ENCODE measurements at regions not wholly inside any gene's neighbourhood (a gene's known extent, or its start where the extent isn't known, plus 50 kb on each side); places are given as distances from the start of the nearest gene placed in this dataset.

- Histone ChIP-seq H3K9me3 (replicated peaks; ENCODE audit: control insufficient read depth, insufficient read depth, low read length) (no peaks in the 10 kb centered on the region), H3K4me3 (no peak overlapping the region), H3K27me3 (replicated peaks in 1 of 2; ENCODE audit: control insufficient read depth in 2 of 2, insufficient read depth in 2 of 2, low read length in 1 of 2) (no peaks in the 10 kb centered on the region), H3K9ac (ENCODE audit: control insufficient read depth, insufficient read depth, low read length) (no peak overlapping the region), H3K79me2 (ENCODE audit: control insufficient read depth, insufficient read depth, low read length) (no peaks in the 10 kb centered on the region), H3K4me2 (ENCODE audit: control insufficient read depth, insufficient read depth) (no peak overlapping the region), H2AFZ (ENCODE audit: control insufficient read depth, low read depth, low read length) (no peak overlapping the region), H3K27ac (ENCODE audit: control insufficient read depth, insufficient read depth) (no peak overlapping the region), H4K20me1 (ENCODE audit: control insufficient read depth, insufficient read depth) (no peaks in the 10 kb centered on the region), H3K4me1 (ENCODE audit: control insufficient read depth, insufficient read depth, low read length) (no peaks in the 10 kb centered on the region), H3K36me3 (ENCODE audit: control insufficient read depth in 2 of 2, insufficient read depth in 2 of 2, low read length in 1 of 2) (no peaks in the 10 kb centered on the region)
- intact Hi-C loops (cut with micrococcal nuclease; ENCODE audit: unreplicated experiment) = no loop called here
- no peak for FAIRE-seq
- no peak for DNase-seq (ENCODE audit: low read depth, low spot score)
- no peak for TF ChIP-seq CREB1 (IDR thresholded peaks at IDR 0.05; ENCODE audit: low read depth)
- TF ChIP-seq E4F1 (IDR thresholded peaks at IDR 0.05; ENCODE audit: borderline replicate concordance, partially characterized antibody) = no peak
- no peak for TF ChIP-seq MXI1 (IDR thresholded peaks at IDR 0.05; ENCODE audit: low read depth, low read length)
- no peak for TF ChIP-seq SMAD5 (IDR thresholded peaks at IDR 0.05; ENCODE audit: low read depth)
- TF ChIP-seq ZNF384 (IDR thresholded peaks at IDR 0.05; ENCODE audit: borderline replicate concordance, low read depth, low read length) = no peak
- no peak for TF ChIP-seq FOS (IDR thresholded peaks at IDR 0.05; ENCODE audit: borderline replicate concordance, extremely low read depth, insufficient read length)
- TF ChIP-seq HDAC6 (IDR thresholded peaks at IDR 0.05; ENCODE audit: unreplicated experiment) = no peak
- no peak for TF ChIP-seq RUNX3 (IDR thresholded peaks at IDR 0.05; ENCODE audit: low read length)
- no peak for TF ChIP-seq TCF3 (IDR thresholded peaks at IDR 0.05; ENCODE audit: borderline replicate concordance, insufficient read depth, low read depth, low read length)
- no peak for TF ChIP-seq USF2 (IDR thresholded peaks at IDR 0.05; ENCODE audit: borderline replicate concordance, low read depth, low read length)
- TF ChIP-seq SMAD1 (IDR thresholded peaks at IDR 0.05; ENCODE audit: low read depth, partially characterized antibody) = no peak
- no peak for TF ChIP-seq RELA (IDR thresholded peaks at IDR 0.05; ENCODE audit: borderline replicate concordance, partially characterized antibody)
- no peak for TF ChIP-seq BCL3 (IDR thresholded peaks at IDR 0.05; ENCODE audit: borderline replicate concordance, insufficient read depth, low read depth, low read length, poor library complexity, severe bottlenecking)
- TF ChIP-seq YY1 (IDR thresholded peaks at IDR 0.05; ENCODE audit: low read depth, low read length) = no peak
- SMC1A ChIA-PET (ENCODE audit: uncharacterized antibody, unreplicated experiment) = no interaction called here
- RAD21 ChIA-PET (ENCODE audit: unreplicated experiment) = no interaction called here
- POLR2A ChIA-PET = no interaction called here
- in situ Hi-C loops (cut with MboI) = no loop called here
- CTCF ChIA-PET = no interaction called here
- 36% methylated on average over 1 of the region's 1 CpG for WGBS (ENCODE audit: insufficient coverage, insufficient replicate concordance, low lambda C conversion rate, missing lambda C conversion rate)
- no peak for ATAC-seq
- no TSS peak for BruUV-seq (replicated peaks)
These were observed 833.0 kb upstream of the PCDH9 start for GRCh38 chr13:68063181-68063580.
